Tibial nerve (tissue), 4 donors: ENCODE measurements at regions not wholly inside any gene's neighbourhood (a gene's known extent, or its start where the extent isn't known, plus 50 kb on each side); places are given as distances from the start of the nearest gene placed in this dataset.

ENCODE experiments used
- DNase-seq, 2 donors: peaks; one replicate each; pipeline ENCODE4 v3.0.0-alpha.2; 2019; ENCODE audit warnings: low spot score in 2 of 2
- H3K27ac ChIP-seq, 4 donors: fragments of 200-600 bp; sonication (generic) in 3 of 4; one replicate each; pipeline ENCODE4 v1.5.1; 2017 to 2019; ENCODE audit warnings: mild to moderate bottlenecking in 1 of 4
- H3K27me3 ChIP-seq, 2 donors: fragments of 200-600 bp; sonication (generic) in 1 of 2; one replicate each; pipeline versions ENCODE4 v1.5.1 to v1.6.0; 2017 to 2019
- H3K36me3 ChIP-seq, 3 donors: fragments of 200-600 bp; sonication (generic); one replicate each; pipeline ENCODE4 v1.5.1; 2018 to 2019
- H3K4me1 ChIP-seq, 4 donors: fragments of 200-600 bp; sonication (generic) in 3 of 4; one replicate each; pipeline ENCODE4 v1.5.1; 2017 to 2019
- H3K4me3 ChIP-seq, 4 donors: fragments of 200-600 bp; sonication (generic) in 3 of 4; one replicate each; pipeline ENCODE4 v1.5.1; 2017 to 2019; ENCODE audit warnings: mild to moderate bottlenecking in 1 of 4, moderate library complexity in 1 of 4
- H3K9me3 ChIP-seq, 4 donors: fragments of 200-600 bp; sonication (generic) in 3 of 4; one replicate each; pipeline ENCODE4 v1.5.1; 2017 to 2019
- CTCF ChIP-seq, 5 experiments: fragments of 200-600 bp in 3 of 5; fragments of 450-650 bp in 2 of 5; sonication (generic) in 3 of 5; IDR thresholded peaks; one replicate each; pipeline ENCODE4 v1.5.1; 2016 to 2019; ENCODE audit warnings: antibody characterized with exemption in 5 of 5, mild to moderate bottlenecking in 3 of 5, moderate library complexity in 2 of 5
- EP300 ChIP-seq, 2 donors: sonication (generic); formaldehyde crosslinking; IDR thresholded peaks; one replicate each; pipeline ENCODE4 v1.6.1; 2017; ENCODE audit warnings: antibody characterized with exemption in 2 of 2, mild to moderate bottlenecking in 1 of 2
- POLR2A ChIP-seq, 2 donors: fragments of 450-650 bp; IDR thresholded peaks; one replicate each; pipeline ENCODE4 v1.6.1; 2017; ENCODE audit warnings: antibody characterized with exemption in 2 of 2, mild to moderate bottlenecking in 2 of 2, moderate library complexity in 2 of 2
- WGBS, 2 donors: methylation state at CpG; one replicate each; pipeline ENCODE4 v1.1.5; 2018; 5-methylcytosine and 5-hydroxymethylcytosine counted together

GRCh38 chr15:66893294-66893693 lies 172.1 kb upstream of the SMAD3 start:
- H3K27ac ChIP-seq = no peak overlapping the region
- peak in 1 of 2 donors; percentile 0 for DNase-seq
- peaks cover 0 to 4% (median 0%) of the 10 kb centered on the region in 4 donors for H3K4me1 ChIP-seq
- no peaks in the 10 kb centered on the region for H3K27me3 ChIP-seq
- peaks cover 0 to 9% (median 0%) of the 10 kb centered on the region in 4 donors for H3K9me3 ChIP-seq
- TF ChIP-seq POLR2A (IDR thresholded peaks at IDR 0.05) = no peak
- no peak for TF ChIP-seq EP300 (IDR thresholded peaks at IDR 0.05)
- H3K36me3 ChIP-seq = no peaks in the 10 kb centered on the region
- WGBS, 2 donors = 78 to 88% methylated on average over 4 of the region's 4 CpGs
- H3K4me3 ChIP-seq = no peak overlapping the region

GRCh38 chr15:66894363-66894762 lies 171.0 kb upstream of the SMAD3 start:
- Histone ChIP-seq H3K36me3 (no peaks in the 10 kb centered on the region), H3K27me3 (no peaks in the 10 kb centered on the region), H3K27ac (no peak overlapping the region), H3K9me3 (peaks cover 0 to 7% (median 0%) of the 10 kb centered on the region in 4 donors), H3K4me3 (no peak overlapping the region), H3K4me1 (peaks cover 0 to 4% (median 0%) of the 10 kb centered on the region in 4 donors)
- no peak for TF ChIP-seq CTCF (IDR thresholded peaks at IDR 0.05)
- no peak for TF ChIP-seq EP300 (IDR thresholded peaks at IDR 0.05)
- TF ChIP-seq POLR2A (IDR thresholded peaks at IDR 0.05) = no peak
- peak in 1 of 2 donors; percentile 2 for DNase-seq
- 93 to 97% methylated on average over 5 of the region's 5 CpGs for WGBS, 2 donors

GRCh38 chr15:66894986-66895780 lies 170.2 kb upstream of the SMAD3 start:
- Histone ChIP-seq H3K9me3 (no peaks in the 10 kb centered on the region), H3K27ac (no peak overlapping the region), H3K4me3 (no peak overlapping the region), H3K36me3 (no peaks in the 10 kb centered on the region), H3K4me1 (peaks cover 0 to 4% (median 0%) of the 10 kb centered on the region in 4 donors), H3K27me3 (no peaks in the 10 kb centered on the region)
- WGBS, 2 donors = 74 to 86% methylated on average over 3 to 4 of the region's 4 CpGs
- DNase-seq = no peak
- TF ChIP-seq EP300 (IDR thresholded peaks at IDR 0.05) (no peak), CTCF (IDR thresholded peaks at IDR 0.05) (no peak), POLR2A (IDR thresholded peaks at IDR 0.05) (no peak)

- TF ChIP-seq EP300 (IDR thresholded peaks at IDR 0.05) (no peak), POLR2A (IDR thresholded peaks at IDR 0.05) (no peak), CTCF (IDR thresholded peaks at IDR 0.05) (no peak)
- peaks cover 0 to 7% (median 0%) of the 10 kb centered on the region in 4 donors for H3K4me1 ChIP-seq
- no peaks in the 10 kb centered on the region for H3K9me3 ChIP-seq
- H3K27me3 ChIP-seq = no peaks in the 10 kb centered on the region
- H3K4me3 ChIP-seq = no peak overlapping the region
- no peak for DNase-seq
- no peak overlapping the region for H3K27ac ChIP-seq
- 91 to 93% methylated on average over 9 of the region's 9 CpGs for WGBS, 2 donors
- no peaks in the 10 kb centered on the region for H3K36me3 ChIP-seq
Observed at GRCh38 chr15:66895794-66896453, 169.5 kb upstream of the SMAD3 start.

GRCh38 chr15:66896611-66897010 lies 168.8 kb upstream of the SMAD3 start:
- H3K27me3 ChIP-seq = no peaks in the 10 kb centered on the region
- no peak for TF ChIP-seq CTCF (IDR thresholded peaks at IDR 0.05)
- TF ChIP-seq EP300 (IDR thresholded peaks at IDR 0.05) = no peak
- DNase-seq = no peak
- H3K36me3 ChIP-seq = no peaks in the 10 kb centered on the region
- H3K9me3 ChIP-seq = no peaks in the 10 kb centered on the region
- 90 to 91% methylated on average over 5 of the region's 5 CpGs for WGBS, 2 donors
- H3K27ac ChIP-seq = no peak overlapping the region
- H3K4me3 ChIP-seq = no peak overlapping the region
- peaks cover 0 to 13% (median 0%) of the 10 kb centered on the region in 4 donors for H3K4me1 ChIP-seq
